Right lobe of liver (tissue), 4 donors: ENCODE measurements at regions not wholly inside any gene's neighbourhood (a gene's known extent, or its start where the extent isn't known, plus 50 kb on each side); places are given as distances from the start of the nearest gene placed in this dataset.

Source experiments
- CTCF ChIP-seq, 4 donors: fragments of 200-600 bp in 3 of 4; fragments of 450-650 bp in 1 of 4; IDR thresholded peaks; one replicate each; pipeline versions ENCODE4 v1.5.1 to v1.8.0; 2016 to 2022; ENCODE audit warnings: antibody characterized with exemption in 4 of 4, mild to moderate bottlenecking in 2 of 4
- POLR2A ChIP-seq: fragments of 450-650 bp; IDR thresholded peaks from one replicate; pipeline ENCODE4 v1.6.1; 2017; ENCODE audit warnings: antibody characterized with exemption, mild to moderate bottlenecking
- donor health status: DM: no; HTN: no; CAD: no.
- donor health status: DM: no; HTN: no; CAD: no.
- donor health status: DM: no; HTN: yes; CAD: no.

- no peak for TF ChIP-seq CTCF (IDR thresholded peaks at IDR 0.05)
- TF ChIP-seq POLR2A = no peak
These were observed 88.3 kb downstream of the CD24 start for GRCh38 chr6:106886081-106886843.
